Body of pancreas (tissue), 4 donors: ENCODE measurements at regions not wholly inside any gene's neighbourhood (a gene's known extent, or its start where the extent isn't known, plus 50 kb on each side); places are given as distances from the start of the nearest gene placed in this dataset.

Source experiments
- ATAC-seq: fragments of 150-250 bp; one replicate; pipeline ENCODE4 v1.9.1; 2016
- DNase-seq, 4 donors: peaks; one replicate each; pipeline ENCODE4 v3.0.0-alpha.2; 2019
- H3K27ac ChIP-seq, 4 donors: fragments of 200-600 bp; sonication (generic); 1 replicate in 3 of 4; 2 replicates in 1 of 4; pipeline versions ENCODE4 v1.5.1 to v1.6.1; 2016 to 2019; ENCODE audit warnings: mild to moderate bottlenecking in 1 of 4, mixed read lengths in 1 of 4, moderate library complexity in 1 of 4
- H3K27me3 ChIP-seq, 2 donors: fragments of 200-600 bp; sonication (generic); one replicate each; pipeline ENCODE4 v1.6.0; 2016; ENCODE audit warnings: mild to moderate bottlenecking in 1 of 2
- H3K36me3 ChIP-seq, 2 donors: fragments of 200-600 bp; sonication (generic); replicated peaks in 1 of 2; 2 replicates each; pipeline ENCODE4 v1.5.1; 2016; ENCODE audit warnings: low read depth in 2 of 2; ENCODE audit not compliant: insufficient read depth in 1 of 2
- H3K4me1 ChIP-seq: fragments of 200-600 bp; sonication (generic); one replicate; pipeline ENCODE4 v1.6.0; 2016
- H3K4me3 ChIP-seq, 2 donors: fragments of 200-600 bp; sonication (generic); 1 replicate in 1 of 2; 2 replicates in 1 of 2; pipeline ENCODE4 v1.5.1; 2016 to 2019
- H3K9me3 ChIP-seq, 3 donors: fragments of 200-600 bp; sonication (generic); 1 replicate in 2 of 3; 2 replicates in 1 of 3; pipeline ENCODE4 v1.5.1; 2016
- POLR2A ChIP-seq, 3 donors: fragments of 450-650 bp; IDR thresholded peaks; one replicate each; pipeline ENCODE4 v1.6.1; 2016; ENCODE audit warnings: antibody characterized with exemption in 3 of 3, mild to moderate bottlenecking in 2 of 3
- WGBS, 2 donors: methylation state at CpG; one replicate each; pipeline ENCODE4 v1.1.5; 2017; 5-methylcytosine and 5-hydroxymethylcytosine counted together
- intact Hi-C: fragments of 100-400 bp; cut with DNase I; formaldehyde crosslinking; loops from one replicate; pipeline ENCODE4 v1.15.1; 2023
- TF ChIP-seq, protein P1 (sequence below), 7 experiments: fragments of 450-650 bp in 4 of 7; fragments of 200-600 bp in 3 of 7; sonication (generic) in 3 of 7; IDR thresholded peaks; one replicate each; pipeline ENCODE4 v1.5.1; 2016 to 2019; ENCODE audit warnings: antibody characterized with exemption in 7 of 7

DNA sequence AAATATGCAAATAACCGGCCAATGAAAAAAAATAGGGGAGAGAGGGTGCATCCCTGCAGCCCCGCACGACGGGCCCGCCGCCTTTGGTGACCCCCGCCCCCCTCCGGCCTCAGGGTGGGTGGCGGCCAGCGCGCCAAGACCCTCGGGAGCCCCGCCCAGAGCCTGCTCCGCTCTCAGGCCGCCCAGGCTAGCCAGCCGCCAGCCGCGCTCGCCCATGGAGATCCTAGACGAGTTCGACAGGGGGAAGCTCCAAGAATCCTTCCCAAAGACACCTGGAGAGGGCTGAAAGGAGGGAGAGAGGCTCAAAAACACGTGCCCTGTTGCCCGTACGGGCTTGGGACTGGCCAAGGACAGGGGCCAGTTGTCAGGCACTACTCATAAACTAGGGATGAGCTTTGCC, 434.0 kb downstream of the NR2F2 start:
- Histone ChIP-seq H3K9me3 (no peaks in the 10 kb centered on the region), H3K27me3 (no peaks in the 10 kb centered on the region), H3K4me1 (no peaks in the 10 kb centered on the region), H3K27ac (no peak overlapping the region), H3K4me3 (no peak overlapping the region), H3K36me3 (no peaks in the 10 kb centered on the region)
- intact Hi-C loops, result no loop called here
- TF ChIP-seq, protein P1, sequence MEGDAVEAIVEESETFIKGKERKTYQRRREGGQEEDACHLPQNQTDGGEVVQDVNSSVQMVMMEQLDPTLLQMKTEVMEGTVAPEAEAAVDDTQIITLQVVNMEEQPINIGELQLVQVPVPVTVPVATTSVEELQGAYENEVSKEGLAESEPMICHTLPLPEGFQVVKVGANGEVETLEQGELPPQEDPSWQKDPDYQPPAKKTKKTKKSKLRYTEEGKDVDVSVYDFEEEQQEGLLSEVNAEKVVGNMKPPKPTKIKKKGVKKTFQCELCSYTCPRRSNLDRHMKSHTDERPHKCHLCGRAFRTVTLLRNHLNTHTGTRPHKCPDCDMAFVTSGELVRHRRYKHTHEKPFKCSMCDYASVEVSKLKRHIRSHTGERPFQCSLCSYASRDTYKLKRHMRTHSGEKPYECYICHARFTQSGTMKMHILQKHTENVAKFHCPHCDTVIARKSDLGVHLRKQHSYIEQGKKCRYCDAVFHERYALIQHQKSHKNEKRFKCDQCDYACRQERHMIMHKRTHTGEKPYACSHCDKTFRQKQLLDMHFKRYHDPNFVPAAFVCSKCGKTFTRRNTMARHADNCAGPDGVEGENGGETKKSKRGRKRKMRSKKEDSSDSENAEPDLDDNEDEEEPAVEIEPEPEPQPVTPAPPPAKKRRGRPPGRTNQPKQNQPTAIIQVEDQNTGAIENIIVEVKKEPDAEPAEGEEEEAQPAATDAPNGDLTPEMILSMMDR (IDR thresholded peaks at IDR 0.05), result no peak
- no peak for TF ChIP-seq POLR2A (IDR thresholded peaks at IDR 0.05)
- ATAC-seq (no peak), DNase-seq (no peak)
- WGBS, 2 donors, result 66 to 73% methylated on average over 21 to 24 of the region's 24 CpGs

DNA sequence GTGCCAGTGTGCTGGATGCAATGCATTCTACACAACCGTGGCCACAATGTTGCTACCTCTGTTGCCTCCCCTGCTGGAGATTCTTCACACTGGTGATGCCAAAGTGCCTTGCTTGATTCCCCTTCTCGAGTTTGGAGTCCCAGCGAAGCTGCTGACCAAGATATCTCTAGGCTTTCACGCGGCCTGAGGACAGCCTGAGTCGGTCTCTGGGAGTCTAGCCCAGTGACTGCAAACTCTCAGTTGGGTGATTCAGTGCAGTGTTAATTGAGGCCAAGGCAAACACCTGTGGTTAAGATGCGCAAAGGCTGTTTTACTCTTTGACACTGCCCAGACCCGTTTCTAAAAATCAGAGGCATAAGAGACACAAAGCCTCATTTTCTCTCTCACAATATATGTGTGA, 434.4 kb downstream of the NR2F2 start:
- Histone ChIP-seq H3K27me3 (no peaks in the 10 kb centered on the region), H3K4me1 (no peaks in the 10 kb centered on the region), H3K4me3 (no peak overlapping the region), H3K27ac (no peak overlapping the region), H3K36me3 (no peaks in the 10 kb centered on the region), H3K9me3 (no peaks in the 10 kb centered on the region)
- no peak for ATAC-seq
- TF ChIP-seq, protein P1 (IDR thresholded peaks at IDR 0.05), result no peak
- no peak for TF ChIP-seq POLR2A (IDR thresholded peaks at IDR 0.05)
- 71 to 74% methylated on average over 5 to 8 of the region's 8 CpGs for WGBS, 2 donors
- DNase-seq, result no peak
- intact Hi-C loops, result no loop called here

DNA sequence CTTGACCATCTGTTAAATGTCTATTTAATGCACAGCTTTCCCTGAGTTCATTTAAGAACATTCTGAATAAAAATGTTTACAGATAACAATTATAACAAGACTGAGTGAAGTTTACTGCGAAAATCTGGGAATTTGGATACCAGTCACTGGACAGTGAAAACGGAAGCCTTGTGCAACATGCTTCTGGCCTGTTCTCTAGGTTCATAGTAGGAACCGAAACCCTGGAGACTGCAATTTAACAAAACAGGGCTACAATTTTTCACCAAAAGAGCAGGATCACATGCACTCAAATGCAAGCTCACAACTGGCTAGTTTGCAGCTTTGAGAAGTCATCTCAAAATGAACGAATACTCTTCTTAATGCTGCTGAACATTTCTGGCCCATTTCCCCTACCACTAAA, 435.9 kb downstream of the NR2F2 start:
- Histone ChIP-seq H3K9me3 (no peaks in the 10 kb centered on the region), H3K4me3 (no peak overlapping the region), H3K27me3 (no peaks in the 10 kb centered on the region), H3K4me1 (no peaks in the 10 kb centered on the region), H3K36me3 (no peaks in the 10 kb centered on the region), H3K27ac (no peak overlapping the region)
- no peak for ATAC-seq
- DNase-seq, result no peak
- TF ChIP-seq, protein P1 (IDR thresholded peaks at IDR 0.05), result no peak
- no peak for TF ChIP-seq POLR2A (IDR thresholded peaks at IDR 0.05)
- intact Hi-C loops, result no loop called here
- 55 to 73% methylated on average over 4 of the region's 4 CpGs for WGBS, 2 donors

DNA sequence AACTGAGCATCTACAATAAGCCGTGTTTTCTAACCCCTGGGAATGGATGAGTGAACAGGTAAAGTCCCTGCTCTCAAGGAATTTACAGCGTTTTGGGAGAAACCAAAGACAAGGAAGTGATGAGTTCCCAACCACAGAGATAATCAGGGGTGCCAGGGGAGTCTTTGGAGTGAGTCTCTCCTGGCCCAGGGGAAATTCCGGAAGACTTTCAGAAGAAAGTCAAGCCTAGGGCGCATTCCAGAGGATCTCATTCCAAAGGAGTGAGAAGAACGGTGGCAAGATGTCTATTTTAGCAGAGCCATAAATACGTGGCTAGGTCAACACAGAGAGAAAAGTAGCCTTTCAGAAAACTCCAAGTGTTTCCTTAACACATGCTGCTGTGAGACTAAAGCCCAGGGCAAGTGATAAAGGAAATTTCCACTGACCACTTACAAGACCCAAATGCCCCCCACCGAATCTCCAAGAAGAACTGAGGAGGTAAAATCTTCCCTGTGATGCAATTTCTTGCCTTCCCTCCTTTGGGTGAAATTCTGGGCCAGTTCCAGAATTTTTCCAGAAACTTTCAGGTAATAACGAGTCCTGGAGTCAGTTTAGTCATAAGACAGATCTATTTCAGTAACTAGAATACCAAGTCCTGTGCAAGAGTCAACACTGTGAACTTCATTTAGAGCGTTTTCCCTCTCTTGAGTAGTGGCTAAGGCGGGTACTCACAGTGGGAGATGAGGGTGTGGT, 437.4 kb downstream of the NR2F2 start:
- H3K4me1 ChIP-seq, result no peaks in the 10 kb centered on the region
- intact Hi-C loops, result no loop called here
- no peak overlapping the region for H3K27ac ChIP-seq
- 42 to 49% methylated on average over 10 of the region's 10 CpGs for WGBS, 2 donors
- H3K9me3 ChIP-seq, result no peaks in the 10 kb centered on the region
- ATAC-seq, result no peak
- H3K4me3 ChIP-seq, result no peak overlapping the region
- no peak for TF ChIP-seq POLR2A (IDR thresholded peaks at IDR 0.05)
- TF ChIP-seq, protein P1 (IDR thresholded peaks at IDR 0.05), result no peak
- no peak for DNase-seq
- H3K36me3 ChIP-seq, result no peaks in the 10 kb centered on the region
- H3K27me3 ChIP-seq, result no peaks in the 10 kb centered on the region

DNA sequence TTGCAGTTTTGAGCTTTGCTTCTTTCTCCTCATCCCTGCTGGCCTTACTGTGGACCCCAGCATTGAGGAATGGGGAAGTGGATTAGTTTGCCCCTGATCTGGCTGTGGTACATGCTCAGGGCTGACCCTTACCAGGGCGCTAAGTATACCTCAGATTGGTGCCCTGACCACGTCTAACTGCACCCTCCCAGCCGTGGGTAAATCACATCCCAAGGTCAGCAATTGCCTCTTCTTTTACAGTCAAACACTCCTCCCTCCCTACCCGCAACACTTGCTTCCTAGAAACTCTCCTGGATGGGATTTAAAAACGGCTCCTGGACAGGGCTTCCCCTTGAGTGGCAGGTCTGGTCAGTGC, 437.9 kb downstream of the NR2F2 start:
- H3K4me1 ChIP-seq, result no peaks in the 10 kb centered on the region
- no peak overlapping the region for H3K4me3 ChIP-seq
- no peaks in the 10 kb centered on the region for H3K27me3 ChIP-seq
- no peaks in the 10 kb centered on the region for H3K9me3 ChIP-seq
- ATAC-seq (no peak), DNase-seq (no peak)
- intact Hi-C loops, result no loop called here
- TF ChIP-seq, protein P1 (IDR thresholded peaks at IDR 0.05), result no peak
- TF ChIP-seq POLR2A (IDR thresholded peaks at IDR 0.05), result no peak
- no peaks in the 10 kb centered on the region for H3K36me3 ChIP-seq
- WGBS, 2 donors, result 25 to 41% methylated on average over 5 of the region's 5 CpGs
- no peak overlapping the region for H3K27ac ChIP-seq
